SK-N-SH (cell line): ENCODE measurements at regions not wholly inside any gene's neighbourhood (a gene's known extent, or its start where the extent isn't known, plus 50 kb on each side); places are given as distances from the start of the nearest gene placed in this dataset.

ENCODE experiments used
- CTCF ChIA-PET: fragments of 300-600, 350-600 bp; formaldehyde crosslinking; extraction: SDS; loops from one replicate; lab custom pipeline; 2021; lab: Yijun Ruan, JAX
- POLR2A ChIA-PET: fragments of 350-600 bp; sonication (Branson Sonifier 250); formaldehyde crosslinking; extraction: SDS; loops from one replicate; lab custom pipeline; 2020; ENCODE audit warnings: antibody characterized with exemption, inconsistent platforms; lab: Yijun Ruan, JAX
- DNase-seq: peaks from one replicate; pipeline ENCODE4 v3.0.0; 2012
- H2AFZ ChIP-seq: fragments of 200-600 bp; sonication (generic); 2 replicates; pipeline ENCODE4 v1.8.1; 2016; ENCODE audit warnings: antibody characterized with exemption, mild to moderate bottlenecking, low read depth
- H3F3A ChIP-seq: fragments of 200-600 bp; sonication (generic); replicated peaks from 2 replicates; pipeline ENCODE3; 2016; ENCODE audit warnings: antibody characterized with exemption, mild to moderate bottlenecking; ENCODE audit not compliant: insufficient read depth
- H3K27ac ChIP-seq, 2 experiments: fragments of 200-500 bp in 1 of 2; fragments of 200-600 bp in 1 of 2; sonication (Bioruptor generic) in 1 of 2; sonication (generic), shearing (Covaris generic) in 1 of 2; 2 replicates each; pipeline versions ENCODE4 v1.5.1 to v1.6.1; 2014 to 2016; ENCODE audit warnings: low read depth in 2 of 2, inconsistent platforms in 1 of 2, low read length in 1 of 2, mild to moderate bottlenecking in 1 of 2, mixed read lengths in 1 of 2
- H3K27me3 ChIP-seq: fragments of 200-600 bp; sonication (generic), shearing (Covaris generic); 2 replicates; pipeline ENCODE4 v1.6.1; 2016; ENCODE audit warnings: mixed run types; ENCODE audit not compliant: insufficient read depth
- H3K36me3 ChIP-seq, 2 experiments: fragments of 200-500 bp in 1 of 2; fragments of 200-600 bp in 1 of 2; sonication (Bioruptor generic) in 1 of 2; sonication (generic) in 1 of 2; replicated peaks in 1 of 2; 2 replicates each; pipeline versions ENCODE3 to v1.5.1; 2014 to 2016; ENCODE audit warnings: low read length in 1 of 2, mild to moderate bottlenecking in 1 of 2; ENCODE audit not compliant: insufficient read depth in 2 of 2, control insufficient read depth in 1 of 2
- H3K4me1 ChIP-seq, 2 experiments: fragments of 200-500 bp in 1 of 2; fragments of 200-600 bp in 1 of 2; sonication (Bioruptor generic) in 1 of 2; sonication (generic), shearing (Covaris generic) in 1 of 2; 2 replicates each; pipeline versions ENCODE4 v1.5.1 to v1.6.1; 2014 to 2016; ENCODE audit warnings: low read depth in 1 of 2, low read length in 1 of 2, mixed run types in 1 of 2; ENCODE audit not compliant: insufficient read depth in 2 of 2, control insufficient read depth in 1 of 2
- H3K4me2 ChIP-seq: fragments of 200-600 bp; sonication (generic), shearing (Covaris generic); 2 replicates; pipeline ENCODE4 v1.6.1; 2017; ENCODE audit warnings: mixed run types
- H3K4me3 ChIP-seq, 2 experiments: fragments of 200-500 bp in 1 of 2; fragments of 200-600 bp in 1 of 2; sonication (Bioruptor generic) in 1 of 2; sonication (generic), shearing (Covaris generic) in 1 of 2; 2 replicates each; pipeline versions ENCODE4 v1.5.1 to v1.8.1; 2014 to 2016; ENCODE audit warnings: low read depth in 2 of 2, inconsistent platforms in 1 of 2, low read length in 1 of 2, mild to moderate bottlenecking in 1 of 2, mixed read lengths in 1 of 2, moderate library complexity in 1 of 2
- H3K79me2 ChIP-seq: fragments of 200-600 bp; sonication (generic); 2 replicates; pipeline ENCODE4 v1.8.1; 2017; ENCODE audit warnings: mild to moderate bottlenecking; ENCODE audit not compliant: insufficient read depth
- H3K9ac ChIP-seq: fragments of 200-600 bp; sonication (generic); 2 replicates; pipeline ENCODE4 v1.6.1; 2017; ENCODE audit warnings: mixed run types
- H3K9me2 ChIP-seq: fragments of 200-600 bp; sonication (generic); 2 replicates; pipeline ENCODE4 v1.6.1; 2017; ENCODE audit warnings: mixed run types
- H3K9me3 ChIP-seq: fragments of 200-600 bp; sonication (generic); 2 replicates; pipeline ENCODE4 v1.6.1; 2017; ENCODE audit warnings: mixed run types, mild to moderate bottlenecking, moderate library complexity
- H4K20me1 ChIP-seq: fragments of 200-600 bp; sonication (generic); 2 replicates; pipeline ENCODE4 v1.6.1; 2017; ENCODE audit warnings: mild to moderate bottlenecking, mixed run types; ENCODE audit not compliant: insufficient read depth
- CTCF ChIP-seq: fragments of 200-600 bp; sonication (generic); IDR thresholded peaks from 2 replicates; pipeline ENCODE4 v1.6.1; 2017; ENCODE audit warnings: antibody characterized with exemption, mild to moderate bottlenecking, moderate library complexity
- EP300 ChIP-seq, 2 experiments: IDR thresholded peaks; 2 replicates each; pipeline versions ENCODE4 v1.4.0 to v1.6.1; 2012; ENCODE audit warnings: borderline replicate concordance in 1 of 2, low read depth in 1 of 2, low read length in 1 of 2
- EZH2phosphoT487 ChIP-seq: fragments of 200-600 bp; sonication (generic); IDR thresholded peaks from 2 replicates; pipeline ENCODE4 v1.6.1; 2017; ENCODE audit warnings: low read depth, mixed run types, mild to moderate bottlenecking, antibody characterized with exemption, moderate library complexity, borderline replicate concordance
- FOSL2 ChIP-seq: IDR thresholded peaks from 2 replicates; pipeline ENCODE4 v1.4.0; 2012; ENCODE audit warnings: low read depth, mild to moderate bottlenecking, moderate library complexity, borderline replicate concordance
- JUND ChIP-seq: IDR thresholded peaks from 2 replicates; pipeline ENCODE4 v1.4.0; 2012
- MEF2A ChIP-seq: IDR thresholded peaks from 2 replicates; pipeline ENCODE4 v1.4.0; 2012; ENCODE audit warnings: low read depth, borderline replicate concordance
- MXI1 ChIP-seq: IDR thresholded peaks from 2 replicates; pipeline ENCODE4 v1.6.1; 2012; ENCODE audit warnings: mild to moderate bottlenecking, low read depth, low read length, improper control_type of control experiment
- PBX3 ChIP-seq: IDR thresholded peaks from 2 replicates; pipeline ENCODE4; 2012
- SMC3 ChIP-seq: IDR thresholded peaks from 2 replicates; pipeline ENCODE4 v1.6.1; 2012; ENCODE audit warnings: low read depth, low read length, improper control_type of control experiment
- TCF12 ChIP-seq: IDR thresholded peaks from 2 replicates; pipeline ENCODE4 v1.4.0; 2012
- USF2 ChIP-seq: fragments of 150-350 bp; IDR thresholded peaks from 2 replicates; pipeline ENCODE4 v1.6.1; 2017; ENCODE audit warnings: antibody characterized with exemption, low read length, low read depth, borderline replicate concordance
- WGBS: methylation state at CpG from one replicate; pipeline ENCODE4 v1.1.6; 2017; ENCODE audit warnings: low lambda C conversion rate; 5-methylcytosine and 5-hydroxymethylcytosine counted together

DNA sequence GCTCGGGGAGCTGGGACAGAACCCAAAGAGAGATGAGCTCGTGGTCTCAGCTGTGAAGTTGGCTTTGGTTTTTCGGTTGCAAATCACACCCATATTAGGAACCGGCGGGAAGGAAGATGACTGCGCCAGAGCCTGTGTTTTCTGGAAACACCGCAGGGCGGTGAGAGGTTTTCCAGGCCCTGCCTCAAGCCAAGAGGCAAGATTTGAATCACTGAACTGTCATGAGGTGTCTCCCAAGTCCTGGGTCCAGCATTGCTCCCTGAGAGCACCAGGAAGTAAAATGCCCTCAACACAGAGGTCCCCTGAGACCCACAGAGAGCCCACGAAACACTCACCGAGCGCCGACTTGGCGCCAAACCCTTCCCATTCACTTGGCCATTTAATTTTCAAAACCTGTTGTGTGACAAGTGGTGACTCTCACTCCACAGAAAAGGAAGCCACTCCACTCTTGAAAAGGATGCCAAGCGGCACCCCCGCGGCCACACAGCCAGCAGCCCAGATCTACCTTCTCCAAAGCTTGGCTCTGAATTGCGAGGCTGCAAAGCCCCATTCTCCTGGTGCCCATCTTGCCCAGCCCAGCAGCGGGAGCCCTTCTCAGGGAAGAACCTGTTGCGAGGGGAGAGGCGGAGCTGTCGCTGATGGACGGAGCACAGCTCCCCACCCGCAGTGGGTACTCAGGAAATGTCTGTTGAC, 99.0 kb upstream of the RUNX3 start:
- 73% methylated on average over 23 of the region's 23 CpGs for WGBS
- no peak for DNase-seq
- Histone ChIP-seq H2AFZ (no peak overlapping the region), H3K27ac (no peak overlapping the region), H3K79me2 (no peaks in the 10 kb centered on the region), H4K20me1 (no peaks in the 10 kb centered on the region), H3K4me3 (no peak overlapping the region), H3K9ac (no peak overlapping the region), H3K36me3 (no peaks in the 10 kb centered on the region), H3K4me2 (no peak overlapping the region), H3K4me1 (no peaks in the 10 kb centered on the region; a peak in 1 of 4 replicates), H3K9me2 (no peaks in the 10 kb centered on the region), H3K9me3 (no peaks in the 10 kb centered on the region), H3F3A (no peaks in the 10 kb centered on the region), H3K27me3 (no peaks in the 10 kb centered on the region)
- ChIA-PET POLR2A (no interaction called here), CTCF (interaction anchor here (1.0 to 4.7 kb wide), 2 partner anchors 9 to 66 kb away, joined by 3 to 32 read pairs; no protein-coding TSS in a partner anchor)
- TF ChIP-seq JUND (no peak), TCF12 (no peak)

DNA sequence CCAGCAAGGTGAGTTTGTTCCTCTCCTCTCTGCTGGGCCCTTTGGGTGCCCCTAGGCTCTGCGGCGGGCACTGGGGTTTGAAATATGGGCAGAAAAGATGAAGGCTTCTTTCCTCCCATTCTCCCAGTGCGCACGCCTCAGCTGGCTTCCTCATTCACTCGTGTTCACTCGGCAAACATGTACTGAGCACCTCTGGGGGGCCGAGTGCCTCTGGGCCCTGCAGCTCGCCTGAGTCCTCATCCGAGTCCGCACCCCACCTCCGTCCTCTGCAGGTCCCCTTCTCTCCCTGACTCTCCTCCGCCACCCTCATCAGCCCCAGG, 98.5 kb upstream of the RUNX3 start:
- Histone ChIP-seq H2AFZ (no peak overlapping the region), H3K36me3 (no peaks in the 10 kb centered on the region), H3K9me2 (no peaks in the 10 kb centered on the region), H3K9me3 (no peaks in the 10 kb centered on the region), H3F3A (no peaks in the 10 kb centered on the region), H3K27ac (no peak overlapping the region), H3K9ac (no peak overlapping the region), H3K27me3 (no peaks in the 10 kb centered on the region), H3K4me3 (no peak overlapping the region), H3K4me2 (no peak overlapping the region), H3K4me1 (no peaks in the 10 kb centered on the region; a peak in 1 of 4 replicates), H3K79me2 (no peaks in the 10 kb centered on the region), H4K20me1 (no peaks in the 10 kb centered on the region)
- POLR2A ChIA-PET = no interaction called here
- WGBS = 83% methylated on average over 10 of the region's 12 CpGs
- TF ChIP-seq CTCF = no peak
- no peak for TF ChIP-seq MXI1
- no peak for TF ChIP-seq EP300 (IDR thresholded peaks at IDR 0.05; ENCODE audit: borderline replicate concordance in 1 of 2, low read depth in 1 of 2, low read length in 1 of 2)
- TF ChIP-seq PBX3 = no peak
- no peak for TF ChIP-seq SMC3
- TF ChIP-seq EZH2phosphoT487 = no peak
- TF ChIP-seq MEF2A = no peak
- TF ChIP-seq USF2 = no peak
- TF ChIP-seq FOSL2 = no peak
- CTCF ChIA-PET = interaction anchor here (4.7 kb wide), 1 partner anchor 9 kb away, joined by 32 read pairs; no protein-coding TSS in a partner anchor
- no peak for DNase-seq
